Hematopoietic multipotent progenitor cell treated with erythropoietin and hydrocortisone succinate and interleukin-3 and kit ligand, for 8 days (in vitro differentiated cells): ENCODE measurements at regions not wholly inside any gene's neighbourhood (a gene's known extent, or its start where the extent isn't known, plus 50 kb on each side); places are given as distances from the start of the nearest gene placed in this dataset.
A peak's percentile ranks its signal among the peaks of the same experiment; 100 is the strongest.
"Not testable (repeated sequence)": the region's sequence is repeated elsewhere in the genome, so short reads cannot be mapped to it uniquely, and the experiment has no call there.

Experiments
- DNase-seq: peaks from one replicate; pipeline ENCODE4 v3.0.0-alpha.2; 2015

- not testable (repeated sequence) for DNase-seq
Measured at GRCh38 chr2:89979826-89980537, 1288.5 kb downstream of the RPIA start.

GRCh38 chr2:89982246-89982645 lies 1290.8 kb downstream of the RPIA start:
- not testable (repeated sequence) for DNase-seq

DNA sequence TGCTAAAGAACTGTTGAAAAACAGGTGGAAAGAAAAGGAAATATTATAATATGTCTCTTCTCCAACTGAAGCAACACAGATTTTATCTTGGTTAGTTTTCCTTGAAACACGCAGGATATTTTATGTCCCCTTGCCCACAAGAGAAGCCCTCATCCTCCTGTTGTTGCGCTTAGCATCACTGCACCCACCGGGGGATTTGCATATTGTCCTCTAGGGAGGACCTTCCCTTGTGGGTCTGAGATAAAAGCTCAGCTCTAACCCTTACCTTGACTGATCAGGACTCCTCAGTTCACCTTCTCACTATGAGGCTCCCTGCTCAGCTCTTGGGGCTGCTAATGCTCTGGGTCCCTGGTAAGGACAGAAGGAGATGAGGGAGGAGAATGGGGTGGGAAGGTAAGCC lies 1294.2 kb downstream of the RPIA start:
- not testable (repeated sequence) for DNase-seq

DNA sequence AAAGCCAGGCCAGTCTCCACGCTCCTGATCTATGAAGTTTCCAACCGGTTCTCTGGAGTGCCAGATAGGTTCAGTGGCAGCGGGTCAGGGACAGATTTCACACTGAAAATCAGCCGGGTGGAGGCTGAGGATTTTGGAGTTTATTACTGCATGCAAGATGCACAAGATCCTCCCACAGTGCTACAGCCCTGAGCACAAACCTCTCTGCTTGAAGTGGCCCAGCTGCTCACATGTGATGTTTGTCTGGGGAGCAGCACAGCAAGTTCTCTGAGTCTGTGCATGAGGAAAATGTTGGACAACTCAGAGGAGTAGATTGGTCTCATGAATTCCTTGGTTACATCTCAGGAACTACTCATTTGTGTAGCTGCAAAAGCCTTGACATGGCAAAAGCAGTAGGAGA lies 1295.1 kb downstream of the RPIA start:
- DNase-seq = not testable (repeated sequence)

GRCh38 chr2:89996779-89997178 lies 1305.3 kb downstream of the RPIA start:
- DNase-seq = not testable (repeated sequence)

- not testable (repeated sequence) for DNase-seq
Measured at GRCh38 chr2:90004553-90004952, 1313.1 kb downstream of the RPIA start.

DNA sequence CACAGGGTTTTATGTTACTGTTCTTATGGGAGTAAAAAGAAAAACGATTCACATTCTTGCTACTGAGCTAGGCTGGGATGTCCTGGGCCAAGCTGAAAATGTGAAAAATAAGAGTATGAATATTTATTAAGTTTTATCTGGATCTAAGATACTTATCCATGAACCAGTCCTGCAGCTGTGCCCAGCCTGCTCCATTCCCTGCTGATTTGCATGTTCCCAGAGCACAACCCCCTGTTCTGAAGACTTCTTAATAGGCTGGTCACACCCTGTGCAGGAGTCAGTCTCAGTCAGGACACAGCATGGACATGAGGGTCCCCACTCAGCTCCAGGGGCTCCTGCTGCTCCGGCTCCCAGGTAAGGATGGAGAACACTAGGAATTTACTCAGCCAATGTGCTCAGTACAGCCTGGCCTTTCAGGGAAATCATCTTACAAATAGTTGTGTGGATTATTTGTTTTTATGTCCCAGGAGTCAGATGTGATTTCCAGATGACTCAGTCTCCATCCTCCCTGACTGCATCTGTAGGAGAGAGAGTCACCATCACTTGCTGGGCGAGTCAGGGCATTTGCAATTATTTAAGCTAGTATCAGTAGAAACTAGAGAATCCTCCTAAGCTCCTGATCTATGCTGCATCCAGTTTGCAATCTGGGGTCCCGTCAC lies 1319.1 kb downstream of the RPIA start:
- not testable (repeated sequence) for DNase-seq

DNA sequence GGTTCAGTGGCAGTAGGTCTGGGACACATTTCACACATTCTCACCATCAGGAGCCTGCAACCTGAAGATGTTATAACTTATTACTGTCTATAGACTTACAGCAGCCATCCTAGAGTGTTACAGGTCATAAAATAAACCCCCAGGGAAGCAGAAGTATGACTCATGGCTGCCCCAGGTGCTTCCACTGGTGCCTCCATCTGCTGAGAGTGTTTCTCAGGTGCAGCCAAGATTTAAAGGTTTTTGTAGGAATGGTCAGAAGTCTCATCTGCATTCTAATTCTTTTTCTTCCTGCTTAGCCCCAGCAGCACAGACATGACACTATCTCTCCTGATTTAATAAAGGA lies 1319.6 kb downstream of the RPIA start:
- not testable (repeated sequence) for DNase-seq

DNA sequence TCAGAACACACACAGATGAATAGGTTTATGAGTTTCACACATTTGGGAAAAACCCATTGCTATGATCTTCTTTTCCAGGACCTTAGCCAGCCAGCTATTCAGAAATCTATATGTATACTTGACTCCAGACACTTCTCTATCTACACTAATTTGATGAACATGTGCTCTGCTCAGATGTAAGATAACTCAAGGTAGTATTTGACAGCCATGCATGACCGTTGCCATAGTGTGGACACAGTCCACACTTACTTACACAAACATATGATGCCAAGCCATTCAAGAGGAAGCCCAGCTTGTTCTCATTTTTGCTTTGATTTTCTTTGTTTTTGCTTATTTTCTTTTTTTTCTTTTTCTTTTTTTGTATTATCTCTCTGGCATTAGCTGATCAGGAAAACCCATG lies 1328.4 kb downstream of the RPIA start:
- DNase-seq = not testable (repeated sequence)

GRCh38 chr2:90021234-90021633 lies 1329.8 kb downstream of the RPIA start:
- not testable (repeated sequence) for DNase-seq

DNA sequence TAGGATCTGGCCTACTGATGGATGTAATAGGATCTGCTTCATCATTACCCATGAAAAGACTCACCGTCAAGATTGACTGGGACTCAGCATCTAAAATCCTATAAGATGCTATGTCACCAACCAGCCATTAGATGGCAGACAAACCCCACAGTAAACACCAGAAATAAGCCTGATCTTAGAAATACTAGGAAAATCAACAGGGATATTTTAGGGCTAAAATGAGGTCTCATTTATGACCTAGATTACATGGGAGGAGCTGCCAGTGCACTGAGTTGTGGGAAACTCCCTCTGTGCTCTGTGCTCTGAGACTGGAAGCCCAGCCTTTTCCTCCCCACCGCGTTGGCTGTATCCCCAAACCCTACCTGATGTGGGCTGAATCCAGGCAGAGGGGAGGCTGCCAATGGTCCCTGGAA lies 1335.8 kb downstream of the RPIA start:
- DNase-seq = not testable (repeated sequence)

DNA sequence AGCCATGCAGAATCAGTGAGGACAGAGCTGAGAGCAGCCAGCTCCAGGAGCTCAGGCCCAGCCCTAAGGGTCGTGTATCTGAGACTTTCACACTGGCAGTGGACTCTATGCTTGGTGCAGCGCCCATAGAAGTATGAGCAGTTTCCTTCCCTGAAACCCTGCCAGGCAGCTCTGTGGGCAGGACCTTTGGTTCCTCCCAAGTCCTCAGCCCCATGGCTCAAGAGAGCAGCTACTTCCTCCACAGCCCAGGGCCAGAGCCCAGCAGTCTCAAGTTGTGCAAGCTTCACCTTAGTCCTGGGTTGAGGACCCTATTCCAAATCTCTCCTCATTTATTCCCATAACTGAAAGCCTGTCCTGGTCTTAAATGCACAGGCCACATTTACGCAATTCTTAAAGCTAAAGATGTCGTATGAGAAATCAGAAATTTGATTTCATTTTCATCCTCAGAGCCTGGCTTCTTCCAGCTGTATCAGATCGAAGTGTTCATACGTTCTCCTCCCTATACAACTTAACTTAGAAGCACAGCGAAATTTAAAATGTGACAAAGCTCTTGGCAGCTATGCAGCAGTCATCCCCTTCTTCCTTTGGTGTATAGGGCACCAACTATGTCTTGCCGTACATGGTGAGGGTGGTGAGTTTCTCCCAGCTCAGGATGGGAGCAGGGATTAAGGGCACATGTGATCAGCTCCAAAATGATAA lies 1337.1 kb downstream of the RPIA start:
- not testable (repeated sequence) for DNase-seq

DNA sequence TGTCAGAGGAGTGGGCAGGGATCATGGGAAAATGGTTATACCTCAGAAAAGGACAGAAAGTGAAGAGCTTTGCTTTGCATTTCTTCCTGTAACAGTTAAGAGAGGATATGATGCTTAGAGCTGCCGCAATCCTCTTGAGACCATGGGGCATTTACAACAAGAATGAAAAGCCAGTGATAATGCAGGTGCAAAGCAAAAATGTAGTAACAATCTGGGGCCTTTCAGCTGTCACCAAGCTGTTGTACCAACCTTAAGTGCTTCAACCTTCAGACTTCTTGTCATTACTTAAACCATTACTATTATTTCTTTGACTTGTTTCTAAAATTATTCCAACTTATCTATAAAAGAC lies 1337.6 kb downstream of the RPIA start:
- DNase-seq = not testable (repeated sequence)

DNA sequence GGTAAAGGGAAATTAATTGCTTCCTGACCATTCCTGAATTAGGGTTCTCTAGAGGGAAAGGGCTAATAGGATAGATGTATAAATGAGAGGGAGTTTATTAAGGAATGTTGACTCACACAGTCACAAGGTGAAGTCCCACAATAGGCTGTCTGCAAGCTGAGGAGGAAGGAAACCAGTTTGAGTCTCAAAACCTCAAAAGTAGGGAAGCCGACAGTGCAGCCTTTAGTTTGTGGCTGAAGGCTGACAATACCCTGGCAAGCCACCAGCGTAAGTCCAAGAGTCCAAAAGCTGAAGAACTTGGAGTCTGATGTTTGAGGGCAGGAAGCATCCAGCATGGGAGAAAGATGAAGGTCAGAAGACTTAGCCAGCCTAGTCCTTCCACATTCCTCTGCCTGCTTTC lies 1340.8 kb downstream of the RPIA start:
- not testable (repeated sequence) for DNase-seq

- DNase-seq = not testable (repeated sequence)
Measured at GRCh38 chr2:90036335-90036734, 1344.9 kb downstream of the RPIA start.

GRCh38 chr2:90039093-90039492 lies 1347.6 kb downstream of the RPIA start:
- not testable (repeated sequence) for DNase-seq

DNA sequence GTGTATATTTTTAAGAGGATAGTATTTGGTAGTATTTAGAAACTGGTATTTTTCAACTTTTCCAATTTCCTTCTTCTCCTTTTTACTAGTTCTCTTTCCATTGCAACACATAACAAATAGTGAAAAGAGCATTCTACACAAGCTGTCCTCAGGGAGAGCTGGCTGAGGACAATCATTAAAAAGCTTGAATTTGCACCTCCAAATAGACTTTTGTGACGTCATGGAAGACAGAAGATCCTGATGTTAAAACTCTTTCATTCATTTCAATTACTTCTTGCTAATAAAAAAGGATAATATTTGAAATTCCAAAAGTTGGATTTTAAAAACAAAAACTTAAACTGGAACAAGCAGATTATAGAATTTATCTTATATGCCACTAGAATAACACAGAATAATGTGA lies 1356.3 kb downstream of the RPIA start:
- not testable (repeated sequence) for DNase-seq

- not testable (repeated sequence) for DNase-seq
Measured at GRCh38 chr2:90052113-90052631, 1360.7 kb downstream of the RPIA start.

GRCh38 chr2:90069290-90069894 lies 1377.9 kb downstream of the RPIA start:
- peak; percentile 35 for DNase-seq

GRCh38 chr2:90076311-90076710 lies 1384.8 kb downstream of the RPIA start:
- no peak for DNase-seq

- DNase-seq = no peak
Measured at GRCh38 chr2:90077948-90078347, 1386.5 kb downstream of the RPIA start.

DNA sequence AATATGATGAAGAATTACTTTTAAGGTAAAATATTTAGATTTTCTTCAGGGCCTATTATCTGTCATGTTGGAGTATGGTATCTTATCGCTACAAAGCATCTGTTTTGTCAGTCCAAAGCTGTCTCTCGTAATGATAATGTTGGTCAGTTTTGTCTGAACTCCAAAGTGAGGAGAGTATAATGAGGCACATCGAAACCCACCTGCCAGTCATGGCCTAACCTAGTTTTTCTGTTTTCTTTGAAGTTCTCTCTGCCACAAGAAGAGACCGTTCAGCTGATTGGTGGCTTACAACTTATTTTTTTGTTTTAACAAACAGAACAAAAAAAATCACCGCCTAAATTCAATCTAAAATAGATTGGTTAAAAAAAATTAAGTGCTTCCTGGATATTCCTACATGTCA lies 1387.9 kb downstream of the RPIA start:
- no peak for DNase-seq

GRCh38 chr2:90087792-90088191 lies 1396.3 kb downstream of the RPIA start:
- not testable (repeated sequence) for DNase-seq
